Keratinocyte (primary cell): ENCODE measurements at regions not wholly inside any gene's neighbourhood (a gene's known extent, or its start where the extent isn't known, plus 50 kb on each side); places are given as distances from the start of the nearest gene placed in this dataset.

Experiments used
- DNase-seq: peaks from one replicate; pipeline ENCODE4 v3.0.0-alpha.2; 2011; ENCODE audit warnings: low read depth, missing footprints, low spot score
- FAIRE-seq: peaks from 2 replicates; lab custom pipeline; 2011; peaks lifted over from hg19 to GRCh38; lab: Jason Lieb, UNC
- H2AFZ ChIP-seq: 2 replicates; pipeline ENCODE4 v1.6.0; 2012; ENCODE audit warnings: low read length, control low read depth, inconsistent platforms; ENCODE audit not compliant: control insufficient read depth
- H3K27ac ChIP-seq: 2 replicates; pipeline ENCODE4 v1.5.1; 2011; ENCODE audit warnings: low read length; ENCODE audit not compliant: control insufficient read depth, insufficient read depth
- H3K27me3 ChIP-seq: 3 replicates; pipeline ENCODE4 v1.6.0; 2011; ENCODE audit warnings: low read length; ENCODE audit not compliant: control insufficient read depth, insufficient read depth; ENCODE audit errors: extremely low read depth
- H3K36me3 ChIP-seq, 2 experiments: 2 replicates in 1 of 2; 3 replicates in 1 of 2; pipeline ENCODE4 v1.5.1; 2011; ENCODE audit warnings: low read length in 2 of 2, mild to moderate bottlenecking in 1 of 2; ENCODE audit not compliant: control insufficient read depth in 2 of 2, insufficient read depth in 2 of 2; ENCODE audit errors: extremely low read depth in 1 of 2
- H3K4me1 ChIP-seq: 3 replicates; pipeline ENCODE4 v1.5.1; 2011; ENCODE audit warnings: low read length; ENCODE audit not compliant: control insufficient read depth, insufficient read depth; ENCODE audit errors: extremely low read depth
- H3K4me2 ChIP-seq: 3 replicates; pipeline ENCODE4 v1.6.0; 2011; ENCODE audit warnings: low read depth, low read length; ENCODE audit not compliant: control insufficient read depth, insufficient read depth; ENCODE audit errors: extremely low read depth
- H3K4me3 ChIP-seq, 3 experiments: fragments of 200-600 bp in 1 of 3; sonication (generic) in 1 of 3; 2 replicates in 2 of 3; 3 replicates in 1 of 3; pipeline ENCODE4 v1.5.1; 2011 to 2016; ENCODE audit warnings: low read length in 3 of 3, mild to moderate bottlenecking in 3 of 3, control low read depth in 2 of 3, inconsistent platforms in 1 of 3, low read depth in 1 of 3, mixed read lengths in 1 of 3, mixed run types in 1 of 3, moderate library complexity in 1 of 3; ENCODE audit not compliant: control insufficient read depth in 2 of 3, insufficient read depth in 2 of 3; ENCODE audit errors: extremely low read depth in 1 of 3
- H3K79me2 ChIP-seq: 2 replicates; pipeline ENCODE4 v1.6.0; 2012; ENCODE audit warnings: low read length; ENCODE audit not compliant: control insufficient read depth, insufficient read depth
- H3K9ac ChIP-seq: 3 replicates; pipeline ENCODE4 v1.6.0; 2011; ENCODE audit warnings: low read length; ENCODE audit not compliant: control insufficient read depth, insufficient read depth; ENCODE audit errors: extremely low read depth
- H3K9me1 ChIP-seq: 3 replicates; pipeline ENCODE4 v1.6.0; 2011; ENCODE audit warnings: low read length; ENCODE audit not compliant: control insufficient read depth, insufficient read depth; ENCODE audit errors: extremely low read depth
- H3K9me3 ChIP-seq: 2 replicates; pipeline ENCODE4 v1.5.1; 2012; ENCODE audit warnings: low read depth, low read length; ENCODE audit not compliant: control insufficient read depth
- H4K20me1 ChIP-seq: 3 replicates; pipeline ENCODE4 v1.6.0; 2011; ENCODE audit warnings: low read length; ENCODE audit not compliant: control insufficient read depth, insufficient read depth; ENCODE audit errors: extremely low read depth
- CTCF ChIP-seq, 3 experiments: IDR thresholded peaks in 1 of 3; conservative IDR thresholded peaks in 1 of 3; optimal IDR thresholded peaks in 1 of 3; 2 replicates in 2 of 3; 3 replicates in 1 of 3; pipeline versions ENCODE3 to v1.5.1; 2011; ENCODE audit warnings: low read length in 3 of 3, mild to moderate bottlenecking in 3 of 3, moderate library complexity in 2 of 3, control low read depth in 1 of 3, inconsistent platforms in 1 of 3; ENCODE audit not compliant: insufficient read depth in 2 of 3; ENCODE audit errors: extremely low read depth in 1 of 3
- EZH2 ChIP-seq: IDR thresholded peaks from one replicate; pipeline ENCODE4 v1.6.1; 2012; ENCODE audit warnings: inconsistent platforms, mild to moderate bottlenecking, low read length, moderate library complexity
- dilution Hi-C: fragments of 300-500 bp; cut with MboI; formaldehyde crosslinking; loops from one replicate; pipeline ENCODE4 v1.7.0; 2020; ENCODE audit warnings: low sequenced_read_pairs; ENCODE audit not compliant: extremely low pct_ligation_motif_present

- Histone ChIP-seq H3K4me1 (peaks cover 65% of the 10 kb centered on the region), H3K9ac (peak overlapping the region; percentile 76), H3K4me3 (peak overlapping the region in 1 of 3 experiments; percentile 1), H4K20me1 (no peaks in the 10 kb centered on the region), H3K27me3 (no peaks in the 10 kb centered on the region), H3K36me3 (no peaks in the 10 kb centered on the region), H3K79me2 (no peaks in the 10 kb centered on the region), H3K9me3 (no peaks in the 10 kb centered on the region), H3K27ac (peak overlapping the region; percentile 99), H3K4me2 (peak overlapping the region; percentile 76), H3K9me1 (no peaks in the 10 kb centered on the region), H2AFZ (no peak overlapping the region)
- DNase-seq (no peak), FAIRE-seq (peak; percentile 36)
- TF ChIP-seq CTCF (optimal IDR thresholded peaks at IDR 0.05 in 1 of 3, IDR thresholded peaks at IDR 0.05 in 1 of 3, conservative IDR thresholded peaks at IDR 0.05 in 1 of 3; ENCODE audit: extremely low read depth in 1 of 3, insufficient read depth in 2 of 3, low read length in 3 of 3) (no peak), EZH2 (no peak)
- dilution Hi-C loops, result no loop called here
Measured at GRCh38 chr20:47926731-47927130, 141.4 kb upstream of the SULF2 start.

- DNase-seq, result no peak
- Histone ChIP-seq H3K36me3 (no peaks in the 10 kb centered on the region), H3K9ac (peak overlapping the region; percentile 76), H3K79me2 (no peaks in the 10 kb centered on the region), H3K9me3 (no peaks in the 10 kb centered on the region), H3K4me3 (no peak overlapping the region), H3K27ac (peak overlapping the region; percentile 99), H3K27me3 (no peaks in the 10 kb centered on the region), H3K9me1 (no peaks in the 10 kb centered on the region), H3K4me2 (peak overlapping the region; percentile 45), H3K4me1 (peaks cover 74% of the 10 kb centered on the region), H4K20me1 (no peaks in the 10 kb centered on the region), H2AFZ (no peak overlapping the region)
- dilution Hi-C loops, result no loop called here
- no peak for TF ChIP-seq EZH2
- no peak for TF ChIP-seq CTCF (optimal IDR thresholded peaks at IDR 0.05 in 1 of 3, IDR thresholded peaks at IDR 0.05 in 1 of 3, conservative IDR thresholded peaks at IDR 0.05 in 1 of 3; ENCODE audit: extremely low read depth in 1 of 3, insufficient read depth in 2 of 3, low read length in 3 of 3)
- peak; percentile 87 for FAIRE-seq
Measured at GRCh38 chr20:47925593-47925992, 140.3 kb upstream of the SULF2 start.
